DND-41 (cell line): ENCODE measurements at regions not wholly inside any gene's neighbourhood (a gene's known extent, or its start where the extent isn't known, plus 50 kb on each side); places are given as distances from the start of the nearest gene placed in this dataset.

Experiments used
- ATAC-seq: fragments of 200-7000 bp; cut with Tn5 transposase; 3 replicates; pipeline ENCODE4 v1.9.1; 2021; ENCODE audit warnings: low read depth; ENCODE audit not compliant: insufficient read depth
- DNase-seq: peaks from one replicate; pipeline ENCODE4 v3.0.0-alpha.2; 2020
- H2AFZ ChIP-seq: 2 replicates; pipeline ENCODE4 v1.6.0; 2012; ENCODE audit warnings: low read depth, low read length
- H3K27ac ChIP-seq: 2 replicates; pipeline ENCODE4 v1.5.1; 2012; ENCODE audit warnings: low read length, inconsistent platforms
- H3K27me3 ChIP-seq: fragments of 200-600 bp; sonication (generic); 2 replicates; pipeline ENCODE4 v1.6.0; 2012; ENCODE audit warnings: low read length, mild to moderate bottlenecking, inconsistent platforms; ENCODE audit not compliant: insufficient read depth, poor library complexity
- H3K36me3 ChIP-seq: 2 replicates; pipeline ENCODE4 v1.5.1; 2012; ENCODE audit warnings: low read length, inconsistent platforms; ENCODE audit not compliant: insufficient read depth
- H3K4me1 ChIP-seq: 2 replicates; pipeline ENCODE4 v1.5.1; 2012; ENCODE audit warnings: mild to moderate bottlenecking, low read length; ENCODE audit not compliant: insufficient read depth
- H3K4me2 ChIP-seq: 2 replicates; pipeline ENCODE4 v1.6.0; 2012; ENCODE audit warnings: mild to moderate bottlenecking, moderate library complexity, low read length, inconsistent platforms; ENCODE audit not compliant: insufficient read depth
- H3K4me3 ChIP-seq, 2 experiments: fragments of 200-600 bp in 1 of 2; shearing (Covaris generic) in 1 of 2; 2 replicates each; pipeline ENCODE4 v1.5.1; 2012 to 2016; ENCODE audit warnings: inconsistent platforms in 2 of 2, low read length in 2 of 2, mild to moderate bottlenecking in 2 of 2, low read depth in 1 of 2, moderate library complexity in 1 of 2
- H3K79me2 ChIP-seq: 2 replicates; pipeline ENCODE4 v1.6.0; 2012; ENCODE audit warnings: low read length, inconsistent platforms; ENCODE audit not compliant: insufficient read depth
- H3K9ac ChIP-seq: 2 replicates; pipeline ENCODE4 v1.6.0; 2012; ENCODE audit warnings: low read depth, mild to moderate bottlenecking, inconsistent platforms, low read length, moderate library complexity
- H3K9me3 ChIP-seq: 2 replicates; pipeline ENCODE4 v1.5.1; 2012; ENCODE audit warnings: low read length, moderate library complexity, mild to moderate bottlenecking, inconsistent platforms; ENCODE audit not compliant: insufficient read depth, severe bottlenecking
- H4K20me1 ChIP-seq: 2 replicates; pipeline ENCODE4 v1.6.0; 2012; ENCODE audit warnings: low read length; ENCODE audit not compliant: insufficient read depth
- CTCF ChIP-seq: IDR thresholded peaks from 2 replicates; pipeline ENCODE4 v1.5.1; 2012; ENCODE audit warnings: borderline replicate concordance, low read length, moderate library complexity, mild to moderate bottlenecking; ENCODE audit not compliant: poor library complexity, severe bottlenecking; ENCODE audit errors: extremely low read depth
- EZH2 ChIP-seq: IDR thresholded peaks from 3 replicates; pipeline ENCODE4 v1.6.1; 2012; ENCODE audit warnings: borderline replicate concordance, low read depth, mild to moderate bottlenecking, moderate library complexity, low read length, inconsistent platforms; ENCODE audit not compliant: severe bottlenecking

DNA sequence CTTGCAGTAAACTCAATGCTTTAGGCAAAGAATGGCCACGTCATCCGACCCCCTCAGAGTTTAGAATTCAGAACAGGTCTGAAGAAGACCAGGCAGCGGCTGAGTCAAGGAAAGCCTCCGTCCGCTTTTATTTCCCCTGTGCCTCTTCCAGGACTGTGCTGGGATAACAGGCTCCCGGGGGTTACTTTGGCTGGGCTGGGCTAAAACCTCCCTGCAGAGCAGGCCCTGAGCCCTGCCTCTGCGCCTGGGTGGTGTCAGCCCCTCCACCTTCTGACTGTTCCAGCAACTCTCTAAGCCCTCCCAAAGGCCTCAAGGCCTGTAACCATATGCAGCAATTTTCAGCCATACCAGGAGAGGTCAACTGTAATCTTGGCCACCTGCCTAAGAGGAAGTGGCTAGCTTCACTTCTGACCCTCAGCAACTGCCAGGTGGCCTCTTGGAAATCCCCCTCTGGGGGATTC lies 166.5 kb downstream of the RPIA start:
- no peak for TF ChIP-seq EZH2
- TF ChIP-seq CTCF, result no peak
- Histone ChIP-seq H3K4me3 (no peak overlapping the region), H3K9me3 (no peaks in the 10 kb centered on the region), H3K36me3 (no peaks in the 10 kb centered on the region), H3K9ac (no peak overlapping the region), H3K4me2 (no peak overlapping the region), H3K79me2 (no peaks in the 10 kb centered on the region), H4K20me1 (no peaks in the 10 kb centered on the region), H3K27me3 (peaks cover 10% of the 10 kb centered on the region), H3K27ac (no peak overlapping the region), H2AFZ (no peak overlapping the region), H3K4me1 (no peaks in the 10 kb centered on the region)
- ATAC-seq (no peak), DNase-seq (no peak)

DNA sequence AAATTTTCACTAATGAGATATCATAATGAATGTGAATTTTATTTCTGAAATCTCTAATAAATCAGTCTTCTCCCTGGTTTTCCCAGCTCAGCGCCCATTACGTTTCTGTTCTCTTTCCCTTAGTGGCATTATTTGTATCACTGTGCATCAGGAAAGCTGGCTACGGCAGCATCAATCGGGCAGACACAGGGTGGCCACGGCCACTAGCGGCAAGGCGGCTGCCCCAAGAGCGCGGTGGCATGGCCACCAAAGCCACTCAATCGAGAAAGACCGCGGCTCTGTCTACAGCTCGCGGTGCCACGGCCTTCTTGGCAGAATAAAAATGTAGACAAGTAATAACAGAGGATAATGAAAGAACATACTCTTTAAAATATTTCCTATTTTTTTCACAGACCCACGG lies 168.0 kb downstream of the RPIA start:
- Histone ChIP-seq H3K4me2 (no peak overlapping the region), H3K4me1 (no peaks in the 10 kb centered on the region), H4K20me1 (no peaks in the 10 kb centered on the region), H3K27me3 (peaks cover 17% of the 10 kb centered on the region), H3K27ac (no peak overlapping the region), H3K9me3 (no peaks in the 10 kb centered on the region), H3K36me3 (no peaks in the 10 kb centered on the region), H3K4me3 (no peak overlapping the region), H2AFZ (no peak overlapping the region), H3K9ac (no peak overlapping the region), H3K79me2 (no peaks in the 10 kb centered on the region)
- ATAC-seq (no peak), DNase-seq (no peak)
- TF ChIP-seq CTCF, result no peak
- no peak for TF ChIP-seq EZH2

DNA sequence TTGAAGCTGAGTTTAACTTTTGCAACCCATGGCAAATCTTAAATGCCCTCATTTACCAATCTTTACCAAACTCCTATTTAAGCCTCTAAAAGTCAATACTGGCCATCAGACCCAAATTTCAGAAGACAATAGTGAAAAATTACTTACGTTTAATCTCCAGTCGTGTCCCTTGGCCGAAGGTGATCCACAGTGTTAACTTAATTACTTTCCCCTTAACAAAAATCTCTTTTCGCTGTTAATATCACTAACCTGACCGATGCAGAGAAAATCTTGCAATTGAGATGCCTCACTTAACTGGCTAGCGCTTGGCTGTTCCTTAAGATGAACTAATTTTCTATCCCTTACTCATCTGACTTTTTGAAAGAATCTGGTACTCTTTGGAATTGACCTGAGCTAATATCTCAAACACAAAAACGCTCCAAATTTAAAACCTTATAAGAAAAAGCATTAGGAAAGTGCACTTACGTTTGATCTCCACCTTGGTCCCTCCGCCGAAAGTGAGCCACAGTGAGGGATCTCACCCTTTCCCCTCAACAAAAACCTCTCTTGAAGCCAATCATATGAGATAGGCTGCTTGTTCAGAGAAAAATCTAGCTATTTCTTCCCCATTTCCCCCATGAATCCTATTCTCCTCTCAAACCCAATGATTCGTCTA lies 169.1 kb downstream of the RPIA start:
- Histone ChIP-seq H3K4me1 (no peaks in the 10 kb centered on the region), H3K27me3 (peaks cover 26% of the 10 kb centered on the region), H2AFZ (no peak overlapping the region), H3K36me3 (no peaks in the 10 kb centered on the region), H4K20me1 (no peaks in the 10 kb centered on the region), H3K9me3 (no peaks in the 10 kb centered on the region), H3K4me2 (no peak overlapping the region), H3K27ac (no peak overlapping the region), H3K4me3 (no peak overlapping the region), H3K79me2 (no peaks in the 10 kb centered on the region), H3K9ac (no peak overlapping the region)
- DNase-seq (no peak), ATAC-seq (no peak)
- TF ChIP-seq CTCF, result no peak
- no peak for TF ChIP-seq EZH2
